Endothelial cell of umbilical vein (primary cell): ENCODE measurements at regions not wholly inside any gene's neighbourhood (a gene's known extent, or its start where the extent isn't known, plus 50 kb on each side); places are given as distances from the start of the nearest gene placed in this dataset.

Experiments
- BruUV-seq: library from RNA; stranded (reverse); fragments of 400-500 nt; replicated peaks from 2 replicates; lab custom pipeline; 2021; lab: Mats Ljungman, UMichigan
- CTCF ChIA-PET: fragments of 300-600, 350-600 bp; sonication (Branson Sonifier 250); formaldehyde crosslinking; loops from one replicate; lab custom pipeline; 2021; ENCODE audit warnings: antibody characterized with exemption, inconsistent platforms; lab: Charles Lee
- POLR2A ChIA-PET: fragments of 300-600, 350-600 bp; sonication (Branson Sonifier 250); formaldehyde crosslinking; loops from one replicate; lab custom pipeline; 2021; ENCODE audit warnings: antibody characterized with exemption, inconsistent platforms; lab: Charles Lee
- DNase-seq: peaks from one replicate; pipeline ENCODE4 v3.0.0-alpha.2; 2011; ENCODE audit warnings: low read depth, low spot score
- FAIRE-seq: peaks from 2 replicates; lab custom pipeline; 2011; peaks lifted over from hg19 to GRCh38; lab: Jason Lieb, UNC
- H2AFZ ChIP-seq: 2 replicates; pipeline ENCODE4 v1.6.0; 2012; ENCODE audit warnings: low read depth, low read length, control low read depth, inconsistent platforms
- H3K27ac ChIP-seq: 2 replicates; pipeline ENCODE4 v1.5.1; 2011; ENCODE audit warnings: low read depth, mild to moderate bottlenecking, control low read depth, low read length, moderate library complexity; ENCODE audit not compliant: insufficient read depth
- H3K27me3 ChIP-seq, 2 experiments: 2 replicates each; pipeline versions ENCODE4 v1.6.0 to v1.6.1; 2011; ENCODE audit warnings: low read length in 2 of 2, mixed read lengths in 1 of 2; ENCODE audit not compliant: control insufficient read depth in 2 of 2, insufficient read depth in 2 of 2
- H3K36me3 ChIP-seq, 2 experiments: 2 replicates in 1 of 2; 3 replicates in 1 of 2; pipeline ENCODE4 v1.5.1; 2011; ENCODE audit warnings: low read length in 2 of 2, mild to moderate bottlenecking in 1 of 2, moderate library complexity in 1 of 2; ENCODE audit not compliant: control insufficient read depth in 2 of 2, insufficient read depth in 2 of 2; ENCODE audit errors: extremely low read depth in 1 of 2
- H3K4me1 ChIP-seq: 3 replicates; pipeline ENCODE4 v1.5.1; 2011; ENCODE audit warnings: mild to moderate bottlenecking, low read length; ENCODE audit not compliant: control insufficient read depth, insufficient read depth; ENCODE audit errors: extremely low read depth
- H3K4me2 ChIP-seq: 2 replicates; pipeline ENCODE4 v1.6.1; 2011; ENCODE audit warnings: low read length, control low read depth, mixed read lengths; ENCODE audit not compliant: insufficient read depth
- H3K4me3 ChIP-seq, 3 experiments: fragments of 200-600 bp in 1 of 3; sonication (generic), shearing (Covaris generic) in 1 of 3; replicated peaks in 1 of 3; 2 replicates each; pipeline ENCODE4 v1.5.1; 2011 to 2016; ENCODE audit warnings: control low read depth in 3 of 3, low read length in 3 of 3, mild to moderate bottlenecking in 2 of 3, inconsistent platforms in 1 of 3, low read depth in 1 of 3, moderate library complexity in 1 of 3; ENCODE audit not compliant: insufficient read depth in 1 of 3
- H3K79me2 ChIP-seq: 2 replicates; pipeline ENCODE4 v1.6.0; 2012; ENCODE audit warnings: low read length, inconsistent platforms; ENCODE audit not compliant: control insufficient read depth, insufficient read depth
- H3K9ac ChIP-seq: replicated peaks from 2 replicates; pipeline ENCODE3; 2011; ENCODE audit warnings: low read length, control low read depth; ENCODE audit not compliant: insufficient read depth; ENCODE audit errors: extremely low read depth
- H3K9me1 ChIP-seq: replicated peaks from 3 replicates; pipeline ENCODE4 v1.6.0; 2011; ENCODE audit warnings: mild to moderate bottlenecking, low read length; ENCODE audit not compliant: control insufficient read depth, insufficient read depth; ENCODE audit errors: extremely low read depth
- H3K9me3 ChIP-seq: replicated peaks from 2 replicates; pipeline ENCODE4 v1.5.1; 2012; ENCODE audit warnings: low read length, inconsistent platforms; ENCODE audit not compliant: control insufficient read depth, insufficient read depth
- H4K20me1 ChIP-seq: replicated peaks from 2 replicates; pipeline ENCODE3; 2011; ENCODE audit warnings: mild to moderate bottlenecking, low read length; ENCODE audit not compliant: control insufficient read depth, insufficient read depth; ENCODE audit errors: extremely low read depth
- GATA2 ChIP-seq: IDR thresholded peaks from 2 replicates; pipeline ENCODE4 v1.7.0; 2011; ENCODE audit warnings: low read depth, mild to moderate bottlenecking, moderate library complexity, mixed read lengths, low read length; ENCODE audit not compliant: insufficient read length, insufficient read depth
- JUN ChIP-seq: IDR thresholded peaks from 2 replicates; pipeline ENCODE4 v1.6.1; 2011; ENCODE audit warnings: borderline replicate concordance, low read depth; ENCODE audit not compliant: insufficient read length, insufficient read depth
- MAX ChIP-seq: IDR thresholded peaks from 2 replicates; pipeline ENCODE4 v1.6.1; 2011; ENCODE audit not compliant: insufficient read depth, insufficient read length
- POLR2AphosphoS5 ChIP-seq: IDR thresholded peaks from 2 replicates; pipeline ENCODE4 v1.6.1; 2012; ENCODE audit warnings: low read depth, mild to moderate bottlenecking, control low read depth, low read length, moderate library complexity; ENCODE audit not compliant: insufficient read depth
- dilution Hi-C: fragments of 300-500 bp; cut with MboI; formaldehyde crosslinking; loops from one replicate; pipeline ENCODE4 v1.15.0; 2019; ENCODE audit warnings: low sequenced_read_pairs; ENCODE audit not compliant: extremely low pct_ligation_motif_present
- intact Hi-C: fragments of 100-400 bp; cut with micrococcal nuclease; formaldehyde crosslinking; loops from one replicate; pipeline ENCODE4 v1.10.0; 2022

- H3K4me2 ChIP-seq = no peak overlapping the region
- no peaks in the 10 kb centered on the region for H3K4me1 ChIP-seq
- intact Hi-C loops (no loop called here), dilution Hi-C loops (no loop called here)
- no peak overlapping the region for H2AFZ ChIP-seq
- POLR2A ChIA-PET = no interaction called here
- TF ChIP-seq GATA2 (no peak), POLR2AphosphoS5 (no peak), MAX (no peak), JUN (no peak)
- H3K27ac ChIP-seq = no peak overlapping the region
- no peaks in the 10 kb centered on the region for H3K36me3 ChIP-seq
- DNase-seq = no peak
- CTCF ChIA-PET = no interaction called here
- H3K79me2 ChIP-seq = no peaks in the 10 kb centered on the region
- H3K4me3 ChIP-seq = no peak overlapping the region
- no TSS peak for BruUV-seq
- no peak overlapping the region for H3K9ac ChIP-seq
- H3K9me3 ChIP-seq = no peaks in the 10 kb centered on the region
- no peaks in the 10 kb centered on the region for H3K9me1 ChIP-seq
- H3K27me3 ChIP-seq = no peaks in the 10 kb centered on the region
- H4K20me1 ChIP-seq = no peaks in the 10 kb centered on the region
- no peak for FAIRE-seq
Observed at GRCh38 chr15:49801796-49802195, 180.9 kb downstream of the DTWD1 start.
